Osteoblast (primary cell): ENCODE measurements at regions not wholly inside any gene's neighbourhood (a gene's known extent, or its start where the extent isn't known, plus 50 kb on each side); places are given as distances from the start of the nearest gene placed in this dataset.

Source experiments
- DNase-seq: peaks from one replicate; pipeline ENCODE4 v3.0.0; 2011; ENCODE audit warnings: low spot score, mixed read lengths; ENCODE audit not compliant: insufficient read length; ENCODE audit errors: missing footprints
- H2AFZ ChIP-seq: 2 replicates; pipeline ENCODE4 v1.6.0; 2011; ENCODE audit warnings: mild to moderate bottlenecking, low read length
- H3K27ac ChIP-seq: 2 replicates; pipeline ENCODE4 v1.5.1; 2011; ENCODE audit warnings: mild to moderate bottlenecking, low read depth, low read length, moderate library complexity
- H3K27me3 ChIP-seq: 2 replicates; pipeline ENCODE4 v1.6.0; 2012; ENCODE audit warnings: mild to moderate bottlenecking, control low read depth, inconsistent platforms, low read length, moderate library complexity; ENCODE audit not compliant: insufficient read depth
- H3K36me3 ChIP-seq: 2 replicates; pipeline ENCODE4 v1.5.1; 2011; ENCODE audit warnings: mild to moderate bottlenecking, low read length, control low read depth, moderate library complexity; ENCODE audit not compliant: insufficient read depth
- H3K4me1 ChIP-seq: 2 replicates; pipeline ENCODE4 v1.5.1; 2011; ENCODE audit warnings: mild to moderate bottlenecking, low read length, control low read depth, moderate library complexity; ENCODE audit not compliant: insufficient read depth
- H3K4me2 ChIP-seq: 2 replicates; pipeline ENCODE4 v1.6.0; 2011; ENCODE audit warnings: mild to moderate bottlenecking, low read length; ENCODE audit not compliant: insufficient read depth
- H3K4me3 ChIP-seq: fragments of 200-600 bp; sonication (generic); 3 replicates; pipeline ENCODE4 v1.5.1; 2012; ENCODE audit warnings: mild to moderate bottlenecking, low read length, inconsistent platforms; ENCODE audit not compliant: insufficient read depth
- H3K79me2 ChIP-seq: 2 replicates; pipeline ENCODE4 v1.6.0; 2012; ENCODE audit warnings: mild to moderate bottlenecking, low read length, control low read depth, inconsistent platforms; ENCODE audit not compliant: insufficient read depth
- H3K9me3 ChIP-seq: 2 replicates; pipeline ENCODE4 v1.5.1; 2011; ENCODE audit warnings: low read depth, low read length, control low read depth
- H4K20me1 ChIP-seq: 2 replicates; pipeline ENCODE4 v1.6.0; 2012; ENCODE audit warnings: mild to moderate bottlenecking, low read length, control low read depth; ENCODE audit not compliant: insufficient read depth
- CTCF ChIP-seq: IDR thresholded peaks from 2 replicates; pipeline ENCODE4 v1.5.1; 2011; ENCODE audit warnings: mild to moderate bottlenecking, low read depth, low read length, moderate library complexity; ENCODE audit errors: extremely low read depth

DNA sequence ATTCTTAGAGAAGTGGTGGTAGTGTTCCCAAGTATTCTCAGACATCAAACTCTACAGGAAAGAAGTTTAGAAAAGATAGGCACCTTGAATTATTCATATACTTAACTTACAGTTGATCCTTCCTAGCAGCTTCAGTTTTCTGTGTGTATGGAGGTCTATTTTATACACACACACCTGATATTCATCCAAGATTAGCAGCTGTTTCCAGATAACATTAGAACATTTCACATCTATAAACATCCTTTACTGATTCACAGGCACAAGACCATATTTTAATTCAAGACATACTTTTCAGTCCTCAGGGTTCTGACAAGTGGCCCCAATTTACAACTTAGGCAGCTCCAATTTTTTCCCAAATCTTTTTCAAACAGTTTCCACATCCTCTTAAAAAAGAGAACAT lies 287.8 kb upstream of the USP25 start:
- no peaks in the 10 kb centered on the region for H3K27me3 ChIP-seq
- no peak overlapping the region for H2AFZ ChIP-seq
- no peaks in the 10 kb centered on the region for H3K4me1 ChIP-seq
- no peaks in the 10 kb centered on the region for H3K36me3 ChIP-seq
- H4K20me1 ChIP-seq: no peaks in the 10 kb centered on the region
- H3K4me2 ChIP-seq: no peak overlapping the region
- no peak for TF ChIP-seq CTCF
- H3K4me3 ChIP-seq: no peak overlapping the region
- H3K27ac ChIP-seq: no peak overlapping the region
- no peaks in the 10 kb centered on the region for H3K9me3 ChIP-seq
- DNase-seq: no peak
- no peaks in the 10 kb centered on the region for H3K79me2 ChIP-seq

DNA sequence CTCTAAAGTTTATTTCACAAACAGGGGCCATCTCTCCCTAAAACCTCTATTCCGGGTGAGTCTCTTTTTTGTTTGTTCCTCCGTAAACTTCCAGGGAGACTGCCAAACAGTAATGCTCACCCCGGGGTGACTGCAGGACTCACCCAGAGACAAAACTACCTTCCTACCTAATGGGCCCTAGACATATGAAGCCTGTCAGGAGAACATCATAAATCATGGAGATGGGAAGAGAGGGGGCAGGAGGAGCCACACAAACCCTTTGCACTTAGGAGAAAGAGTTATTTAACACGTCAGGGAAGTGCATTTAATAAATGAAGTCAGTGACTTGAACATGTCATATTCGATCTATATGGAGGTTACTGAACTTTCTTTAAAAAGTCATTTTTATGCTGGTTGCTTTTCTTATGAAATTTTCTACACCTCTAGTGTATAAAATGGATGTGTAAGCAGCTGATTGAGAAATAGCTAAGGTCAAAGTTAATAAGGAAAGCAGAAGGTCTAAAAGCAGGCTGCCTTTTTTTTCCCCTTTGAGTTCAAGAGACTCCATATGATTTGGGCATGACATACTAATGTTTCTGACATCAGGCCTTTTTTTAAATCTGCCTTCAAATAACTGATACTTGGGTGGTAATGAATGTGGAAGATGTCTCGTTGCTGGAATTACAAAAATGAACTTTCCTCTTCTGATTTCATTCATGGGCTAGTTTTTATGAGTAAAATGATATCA lies 286.9 kb upstream of the USP25 start:
- H3K79me2 ChIP-seq: no peaks in the 10 kb centered on the region
- H2AFZ ChIP-seq: no peak overlapping the region
- no peak overlapping the region for H3K27ac ChIP-seq
- H3K36me3 ChIP-seq: no peaks in the 10 kb centered on the region
- no peaks in the 10 kb centered on the region for H3K27me3 ChIP-seq
- DNase-seq: no peak
- H4K20me1 ChIP-seq: no peaks in the 10 kb centered on the region
- no peak for TF ChIP-seq CTCF
- H3K4me2 ChIP-seq: no peak overlapping the region
- no peak overlapping the region for H3K4me3 ChIP-seq
- H3K9me3 ChIP-seq: no peaks in the 10 kb centered on the region
- no peaks in the 10 kb centered on the region for H3K4me1 ChIP-seq

DNA sequence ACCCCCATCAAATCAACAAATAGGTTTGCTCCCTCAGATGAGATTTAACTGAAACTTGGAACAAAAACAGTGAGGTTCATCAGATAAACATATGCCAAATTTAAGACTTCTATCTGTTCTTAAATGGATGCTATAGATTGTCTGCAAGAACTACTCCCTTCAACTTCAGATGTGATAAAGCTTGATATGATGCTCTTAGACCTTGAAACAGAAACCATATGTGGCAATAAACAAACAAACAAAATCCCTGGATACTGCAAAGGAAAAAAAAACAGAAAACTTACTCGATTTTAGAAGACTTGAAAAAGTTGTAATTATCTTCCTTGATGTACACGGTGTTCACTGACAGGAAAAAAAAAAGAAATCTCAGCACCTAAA lies 286.1 kb upstream of the USP25 start:
- H4K20me1 ChIP-seq: no peaks in the 10 kb centered on the region
- no peak for DNase-seq

More for the DNA sequence above, 286.1 kb upstream of the USP25 start:
- Histone ChIP-seq H2AFZ (no peak overlapping the region), H3K4me1 (no peaks in the 10 kb centered on the region), H3K9me3 (no peaks in the 10 kb centered on the region), H3K4me2 (no peak overlapping the region), H3K4me3 (no peak overlapping the region), H3K27ac (no peak overlapping the region), H3K27me3 (no peaks in the 10 kb centered on the region), H3K36me3 (no peaks in the 10 kb centered on the region), H3K79me2 (no peaks in the 10 kb centered on the region)
- no peak for TF ChIP-seq CTCF
